GM19351 (cell line): ENCODE measurements at regions not wholly inside any gene's neighbourhood (a gene's known extent, or its start where the extent isn't known, plus 50 kb on each side); places are given as distances from the start of the nearest gene placed in this dataset.

Experiments used
- ATAC-seq: cut with Tn5 transposase; IDR thresholded peaks from one replicate; pipeline ENCODE4 v1.9.1; 2021; ENCODE audit warnings: mild to moderate bottlenecking, moderate library complexity; ENCODE audit not compliant: unreplicated experiment

DNA sequence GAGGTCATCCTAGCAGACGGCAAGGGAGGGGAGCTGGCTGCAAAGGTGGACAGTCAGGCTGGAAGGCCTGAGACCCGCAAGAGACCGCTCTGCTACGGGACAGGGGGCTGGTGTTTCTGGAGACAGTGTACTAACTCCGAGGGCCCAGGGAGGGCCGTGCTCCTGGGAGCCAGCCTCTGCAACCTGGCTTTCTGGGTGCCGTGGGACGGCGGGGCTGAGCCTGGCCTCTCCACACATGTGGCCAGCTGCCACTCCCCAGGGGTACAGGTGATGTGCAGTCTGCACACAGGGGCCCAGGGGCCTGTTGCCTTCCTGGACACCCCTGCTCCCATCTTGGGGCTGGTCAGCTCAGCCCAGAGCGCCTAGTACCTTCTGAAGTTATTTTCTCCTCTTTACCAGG, 92.2 kb downstream of the MRPL36 start:
- ATAC-seq: no peak

DNA sequence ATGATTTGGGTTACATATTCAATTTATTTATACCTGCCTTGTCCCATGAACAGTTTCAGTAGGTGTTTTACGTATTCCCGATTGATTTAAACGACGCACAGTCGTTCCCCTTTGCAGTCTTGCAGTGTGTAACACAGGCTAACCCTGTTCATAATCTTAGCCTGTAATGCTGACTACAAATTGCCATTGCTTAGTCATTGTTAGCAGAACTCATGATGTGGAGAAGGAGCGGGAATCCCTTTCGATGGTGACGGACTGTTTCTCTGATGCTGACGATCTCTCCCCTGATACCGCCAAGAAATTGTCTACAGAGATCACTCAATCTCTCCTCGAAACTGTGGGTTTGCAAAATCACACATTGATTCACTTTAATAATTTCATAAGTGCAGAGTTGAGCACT, 93.2 kb downstream of the MRPL36 start:
- no peak for ATAC-seq

DNA sequence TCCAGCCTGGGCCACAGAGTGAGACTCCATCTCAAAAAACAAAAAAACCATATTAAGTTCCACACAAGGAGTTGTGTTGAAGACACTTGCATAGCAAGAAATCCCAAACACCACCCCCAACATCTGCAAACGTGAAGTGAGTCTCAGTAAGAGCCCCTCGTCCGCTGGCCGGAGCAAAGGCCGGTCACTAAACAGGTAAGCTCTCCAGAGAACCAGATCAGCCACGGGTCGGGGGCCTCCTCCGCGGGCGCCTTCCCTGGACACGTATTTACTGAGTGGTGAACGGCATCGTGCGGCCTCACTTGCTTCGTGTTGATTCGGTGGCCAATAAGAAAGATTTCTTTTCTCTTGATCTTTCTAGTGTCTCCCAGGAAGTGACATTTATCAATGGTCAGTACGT, 93.6 kb downstream of the MRPL36 start:
- ATAC-seq: no peak

DNA sequence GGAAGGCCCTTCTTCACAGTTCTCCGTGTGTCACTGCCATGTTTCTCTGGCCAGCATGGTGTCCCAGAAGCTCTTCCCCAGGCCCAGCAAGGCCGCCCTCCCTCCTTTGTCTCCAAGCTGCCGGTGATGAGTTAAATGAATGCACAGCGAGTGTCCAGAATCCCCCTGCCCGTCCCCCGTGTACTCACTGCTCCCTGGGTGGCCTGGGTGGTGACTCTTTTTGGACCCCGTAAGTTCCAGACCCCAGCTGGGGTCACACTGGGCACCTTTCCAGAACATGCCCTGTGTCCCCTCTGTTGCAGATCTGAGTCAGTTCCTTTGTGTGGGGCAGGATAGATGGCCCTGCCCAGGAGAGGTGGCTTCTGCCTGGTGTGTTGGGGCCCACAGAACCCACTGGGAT, 95.0 kb downstream of the MRPL36 start:
- ATAC-seq: no peak

DNA sequence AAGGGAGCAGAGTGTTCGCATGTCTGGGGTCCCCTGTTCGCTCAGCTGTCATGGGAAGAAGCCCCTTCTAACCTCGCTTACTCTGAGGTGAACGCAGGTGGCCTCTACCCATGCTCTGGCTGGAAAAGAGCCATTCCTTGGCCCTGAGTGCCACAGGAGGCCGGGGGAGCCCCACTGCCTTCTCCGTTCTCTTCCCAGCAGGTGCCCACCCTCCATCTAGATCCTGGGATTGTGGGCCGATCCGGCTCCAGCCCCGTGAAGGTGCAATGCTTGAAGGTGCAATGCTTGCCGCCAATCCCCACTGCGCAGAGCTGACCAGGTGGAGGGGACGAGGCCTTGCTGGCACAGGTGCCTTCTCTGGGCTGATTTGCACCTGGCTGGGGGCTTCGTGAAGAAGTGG, 95.4 kb downstream of the MRPL36 start:
- ATAC-seq: no peak

DNA sequence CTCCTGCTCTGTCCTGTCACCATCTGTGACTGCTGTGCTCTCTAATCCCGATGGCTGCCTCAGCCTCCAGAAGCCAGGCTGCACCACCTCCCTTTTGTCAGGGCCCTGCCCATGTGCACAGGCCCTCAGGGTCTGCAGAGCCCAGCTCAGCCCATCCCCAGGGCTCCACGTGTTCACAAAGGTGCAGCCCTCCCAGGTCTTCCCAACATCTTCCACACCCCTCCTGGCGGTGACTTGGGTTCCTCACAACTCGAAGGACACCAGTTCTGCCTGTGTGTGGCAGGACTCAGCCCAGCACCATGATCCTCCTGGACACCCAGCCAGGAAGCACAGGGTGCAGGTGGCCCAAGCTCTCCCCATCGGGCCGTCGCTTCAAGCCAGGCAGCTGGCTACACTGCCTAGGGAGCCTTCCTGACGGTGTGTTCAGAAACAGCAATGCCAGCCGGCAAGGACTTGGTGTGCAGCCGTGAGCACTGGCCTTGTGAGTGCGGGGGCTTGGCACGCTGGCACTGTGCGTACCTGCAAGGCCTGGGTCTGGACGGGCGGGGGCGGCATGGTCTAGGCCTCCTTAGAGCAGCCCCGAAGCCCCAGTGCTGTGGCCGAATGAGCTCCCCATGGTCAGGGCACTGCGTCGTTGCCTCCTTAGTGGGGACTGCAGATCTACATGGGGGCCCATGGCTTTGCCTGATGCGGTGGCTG, 96.1 kb downstream of the MRPL36 start:
- no peak for ATAC-seq

DNA sequence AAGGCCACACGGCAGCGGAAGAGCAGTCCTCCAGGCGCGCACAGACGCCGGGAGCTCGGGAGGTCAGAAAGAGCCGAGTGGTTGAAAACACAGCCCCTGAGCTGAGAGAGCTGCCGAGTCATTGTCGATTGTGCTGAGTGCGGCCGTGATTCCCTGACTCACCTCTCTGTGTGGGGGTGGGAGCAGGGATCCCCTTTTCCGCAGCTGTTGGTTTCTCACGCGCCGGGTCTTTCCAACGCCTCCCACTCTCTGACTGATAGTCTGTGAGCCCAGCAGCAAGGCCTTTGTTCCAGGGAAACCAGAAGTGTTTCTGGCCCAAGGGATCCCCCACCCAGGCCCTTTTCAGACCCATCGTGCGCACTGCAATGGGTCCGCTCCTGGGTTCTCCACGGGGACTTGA, 97.3 kb downstream of the MRPL36 start:
- ATAC-seq: no peak

DNA sequence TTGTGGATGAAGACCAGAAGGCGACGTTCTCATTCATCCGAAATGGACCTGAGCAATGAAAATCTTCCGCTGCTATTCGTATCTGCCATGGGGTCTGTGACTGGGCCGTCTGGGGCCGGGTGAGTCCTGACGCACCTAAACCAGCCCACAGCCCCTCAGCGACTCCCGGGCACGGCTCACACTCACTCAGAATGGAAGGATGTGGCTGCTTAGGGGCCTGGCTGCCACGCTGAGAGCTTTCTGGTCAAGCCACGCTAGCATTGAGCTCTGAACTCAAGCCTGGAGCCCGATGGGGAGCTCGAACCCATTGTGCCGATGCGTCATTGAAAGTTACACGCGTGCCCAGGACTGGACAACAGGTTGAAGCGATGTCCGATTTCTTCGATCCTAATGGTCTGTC, 97.8 kb downstream of the MRPL36 start:
- no peak for ATAC-seq

DNA sequence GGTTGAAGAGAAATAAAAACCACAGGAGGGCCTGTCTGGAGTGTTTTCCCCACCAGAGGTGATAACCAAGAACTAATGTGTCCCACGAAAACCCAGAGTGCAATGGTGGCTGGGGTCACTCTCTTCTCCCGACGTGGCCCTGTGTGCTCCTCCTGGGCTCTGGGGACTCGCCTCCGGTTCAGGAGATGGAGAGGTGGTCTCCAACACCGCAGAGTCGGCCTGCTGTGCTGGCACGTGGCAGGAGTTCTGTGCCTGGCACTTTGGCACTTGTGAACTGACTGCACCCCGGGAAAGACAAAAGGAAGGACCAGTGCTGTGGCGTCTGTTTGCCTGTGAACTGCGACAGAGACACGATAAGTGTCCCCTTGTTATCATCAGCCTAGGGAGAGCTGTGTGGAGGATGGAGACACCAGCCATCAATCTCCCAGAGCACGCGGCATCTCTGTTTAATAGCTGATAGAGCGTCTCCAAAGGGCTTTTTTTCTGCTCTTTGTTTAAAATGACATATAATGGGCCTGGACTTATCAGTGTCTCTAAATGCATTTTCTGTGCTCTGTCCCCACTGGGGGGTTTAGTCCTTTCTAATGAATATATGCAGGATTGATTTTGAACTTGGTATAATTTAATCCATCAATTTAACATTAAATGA, 98.3 kb downstream of the MRPL36 start:
- no peak for ATAC-seq

DNA sequence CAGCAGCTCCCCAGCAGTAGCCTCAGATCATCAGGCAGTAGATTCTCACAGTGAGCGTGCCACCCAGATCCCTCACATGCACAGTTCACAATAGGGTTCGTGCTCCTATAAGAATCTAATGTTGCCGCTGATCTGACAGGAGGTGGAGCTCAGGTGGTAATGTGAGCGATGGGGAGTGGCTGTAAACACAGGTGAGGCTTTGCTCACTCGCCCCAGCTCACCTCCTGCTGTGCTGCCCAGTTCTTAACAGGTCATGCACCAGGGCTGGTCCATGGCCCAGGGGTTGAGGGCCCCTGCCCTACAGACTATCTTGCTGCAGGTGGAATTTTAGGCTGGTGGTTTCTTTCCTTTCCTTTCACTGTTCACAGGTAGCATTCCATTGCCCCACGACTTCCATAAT, 100.2 kb downstream of the MRPL36 start:
- no peak for ATAC-seq

DNA sequence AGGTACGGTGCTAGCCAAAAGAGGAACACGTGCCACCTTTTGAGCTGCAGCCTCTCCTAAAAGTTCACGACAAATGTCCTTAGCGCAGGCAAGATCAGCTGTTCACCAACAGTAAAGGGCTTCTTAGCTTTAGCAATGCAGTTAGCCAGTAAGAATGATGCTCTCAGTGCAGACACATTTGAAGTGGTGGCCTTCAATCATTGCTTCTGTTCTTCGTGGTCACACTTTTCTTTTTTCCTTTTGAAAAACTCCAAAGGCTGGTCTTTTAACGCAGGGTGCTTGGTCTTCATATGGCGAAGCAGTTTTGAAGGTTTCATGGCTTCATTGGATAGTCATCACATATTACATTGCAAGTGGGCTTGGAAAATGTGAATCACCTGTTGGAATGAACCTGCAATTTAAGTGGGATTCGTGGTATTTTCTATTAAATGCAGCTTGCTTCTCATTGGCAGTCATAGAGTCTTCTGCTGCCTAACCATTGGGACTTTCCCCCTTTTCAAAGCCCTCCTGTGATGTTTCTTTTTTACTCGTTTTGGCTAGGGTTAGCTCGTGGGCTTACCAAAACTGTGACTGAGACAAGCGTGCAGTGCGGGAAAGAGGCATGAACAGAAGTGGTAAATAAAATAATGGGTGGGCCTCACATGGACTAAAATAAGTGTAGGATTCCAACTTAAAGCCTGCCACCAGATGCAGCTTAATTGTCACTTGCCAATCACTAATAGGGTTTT, 100.9 kb downstream of the MRPL36 start:
- no peak for ATAC-seq

DNA sequence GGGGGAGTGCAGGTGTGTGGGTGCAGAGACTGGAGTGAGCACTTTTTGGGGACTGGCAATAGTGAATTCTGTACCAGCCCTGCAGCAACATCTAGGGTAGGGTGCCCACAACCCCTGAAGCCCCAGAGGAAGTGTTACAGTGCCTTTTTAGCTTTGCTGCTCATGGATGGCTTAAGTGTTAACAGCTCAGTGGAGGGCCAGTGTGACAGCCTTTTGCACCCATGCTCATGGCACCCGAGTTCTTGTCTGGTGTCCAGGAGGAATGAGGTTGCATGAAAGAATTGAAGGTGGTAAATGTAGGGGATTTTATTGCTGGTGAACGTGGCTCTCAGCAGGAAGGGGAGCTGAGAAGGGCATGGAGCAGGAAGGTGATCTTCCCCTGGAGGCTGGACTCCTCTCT, 107.3 kb downstream of the MRPL36 start:
- no peak for ATAC-seq

DNA sequence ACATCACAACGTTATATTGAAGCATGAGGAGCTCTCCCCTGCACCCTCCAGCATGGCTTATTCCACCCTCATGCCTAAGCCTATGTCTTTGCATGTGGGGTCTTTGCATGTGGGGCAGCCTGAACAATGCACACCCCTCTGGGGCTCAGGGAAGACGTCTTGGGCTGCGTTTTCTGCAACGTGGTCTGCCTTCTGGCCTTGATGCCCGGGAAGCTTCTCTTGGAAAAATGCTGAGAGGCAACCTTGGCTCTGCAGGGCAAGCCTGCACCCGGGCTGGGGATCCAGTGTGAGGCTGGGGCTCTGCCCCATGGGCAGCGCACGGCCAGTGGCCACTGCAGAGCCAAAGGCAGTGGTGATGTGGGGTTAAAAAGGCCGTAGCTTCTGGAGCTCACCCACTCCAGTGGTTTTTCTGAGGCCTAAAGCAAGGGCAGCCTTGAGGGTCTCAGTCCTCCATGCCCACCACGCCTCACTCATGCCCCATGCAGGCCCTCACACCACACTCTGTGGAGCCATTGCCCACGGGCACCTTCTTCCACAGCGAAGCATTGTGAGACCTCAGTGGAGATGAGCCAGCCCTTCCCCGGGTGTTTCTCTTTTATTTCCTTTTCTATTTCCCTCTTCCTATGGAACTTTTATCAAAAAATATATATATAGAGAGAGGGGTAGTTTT, 112.2 kb downstream of the MRPL36 start:
- ATAC-seq: no peak

DNA sequence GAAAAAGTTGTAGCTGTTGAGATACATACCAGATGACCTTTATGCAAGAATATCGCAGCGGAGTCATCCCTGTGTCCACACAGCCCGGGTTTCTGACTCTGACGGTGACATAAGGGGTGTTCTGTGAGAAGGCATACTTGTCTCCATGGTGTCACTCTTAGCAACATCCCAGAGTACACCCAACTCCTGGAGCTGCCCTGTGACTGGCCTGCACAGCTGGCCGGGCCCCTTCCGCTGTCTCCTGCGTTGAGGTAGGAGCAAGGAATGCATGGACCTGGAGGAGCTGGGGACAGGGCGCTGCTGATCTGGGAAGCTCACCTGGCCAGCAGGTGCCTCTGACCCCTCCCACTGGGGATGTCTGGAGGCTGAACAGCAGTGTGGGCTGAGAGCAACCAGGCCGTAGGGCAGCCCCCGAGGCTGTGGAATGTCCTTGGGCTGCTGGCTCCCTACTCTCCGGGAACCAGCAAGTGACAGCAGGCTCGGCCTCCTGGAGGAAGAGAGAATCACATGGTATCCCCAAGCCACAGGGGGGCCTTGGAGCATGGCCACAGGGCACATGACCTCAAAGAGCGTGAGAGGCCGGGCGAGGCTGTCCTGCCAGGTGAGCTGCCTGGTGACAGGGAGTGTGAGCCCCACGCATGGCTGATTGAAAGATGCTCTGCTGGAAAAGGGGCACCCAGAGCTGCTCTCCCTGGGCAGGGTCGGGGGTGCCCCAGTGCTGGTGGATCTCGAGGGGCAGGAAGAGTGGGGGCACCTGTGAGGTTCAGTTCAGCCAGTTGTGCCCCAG, 113.4 kb downstream of the MRPL36 start:
- no peak for ATAC-seq

DNA sequence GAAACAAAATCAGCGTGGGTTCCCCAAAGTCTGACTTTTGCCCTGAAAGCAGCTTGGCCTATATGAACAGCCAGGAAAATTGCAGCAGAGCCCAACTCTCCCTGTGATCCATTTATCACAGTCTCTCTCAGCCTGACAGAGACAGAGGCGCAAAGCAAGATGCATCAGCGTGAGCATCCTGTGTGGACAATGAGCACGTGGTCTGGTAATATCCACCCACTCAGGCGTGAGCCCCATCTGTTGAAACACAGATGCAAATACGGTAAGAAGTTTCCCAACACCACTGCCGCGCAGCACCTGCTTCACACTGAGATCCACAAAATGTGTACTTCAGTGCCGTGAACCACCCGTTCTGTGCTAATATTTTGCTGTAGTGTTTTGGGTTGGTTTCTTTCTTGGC, 114.6 kb downstream of the MRPL36 start:
- no peak for ATAC-seq

DNA sequence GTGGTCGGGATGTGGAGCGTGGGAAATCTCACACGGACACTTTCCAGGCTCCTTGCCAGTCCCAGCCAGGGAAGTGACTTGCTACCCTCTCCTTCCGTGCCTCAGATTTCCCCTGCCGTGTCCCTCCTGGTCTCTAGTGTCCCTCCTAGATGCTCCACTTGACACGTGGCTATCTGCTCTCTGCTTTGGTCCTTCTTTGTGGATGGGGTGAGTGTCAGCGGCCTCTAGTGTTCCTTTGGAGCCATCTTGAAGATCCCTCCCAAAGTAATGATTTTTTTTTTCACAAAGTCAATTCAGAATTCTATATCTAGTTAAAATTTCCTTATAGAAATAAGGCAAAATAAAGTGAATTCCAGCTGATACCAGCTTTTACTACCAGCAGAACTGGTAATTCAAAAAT, 117.7 kb downstream of the MRPL36 start:
- ATAC-seq: no peak

DNA sequence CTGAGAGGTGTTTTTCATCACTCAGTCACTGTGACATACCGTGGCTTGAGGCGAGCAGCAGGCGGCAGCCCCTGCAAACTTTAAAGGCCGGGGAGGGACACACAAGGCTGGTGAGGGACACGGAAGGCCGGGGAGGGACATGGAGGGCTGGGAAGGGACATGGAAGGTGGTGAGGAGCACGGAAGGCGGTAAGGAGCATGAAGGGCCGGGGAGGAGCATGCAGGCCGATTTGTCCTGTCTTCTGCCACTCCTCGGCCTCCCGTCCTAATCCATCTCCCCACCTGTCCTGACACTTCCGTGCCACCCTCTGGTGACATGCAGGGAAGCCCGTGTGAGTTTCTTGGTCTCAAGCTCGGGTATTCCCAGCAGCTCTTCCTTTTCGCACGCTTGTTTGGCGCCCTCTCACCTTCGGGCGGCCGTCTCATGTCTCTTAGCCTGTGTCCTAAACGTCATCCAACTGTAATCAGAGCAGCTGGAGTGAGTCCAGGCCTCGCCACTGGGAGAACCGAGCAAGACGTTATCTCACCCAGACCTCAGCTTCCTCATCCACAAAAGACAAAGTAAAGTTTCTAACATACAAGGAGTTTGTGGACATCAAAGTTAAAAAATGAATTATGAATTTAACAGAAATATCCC, 126.5 kb downstream of the MRPL36 start:
- ATAC-seq: no peak

DNA sequence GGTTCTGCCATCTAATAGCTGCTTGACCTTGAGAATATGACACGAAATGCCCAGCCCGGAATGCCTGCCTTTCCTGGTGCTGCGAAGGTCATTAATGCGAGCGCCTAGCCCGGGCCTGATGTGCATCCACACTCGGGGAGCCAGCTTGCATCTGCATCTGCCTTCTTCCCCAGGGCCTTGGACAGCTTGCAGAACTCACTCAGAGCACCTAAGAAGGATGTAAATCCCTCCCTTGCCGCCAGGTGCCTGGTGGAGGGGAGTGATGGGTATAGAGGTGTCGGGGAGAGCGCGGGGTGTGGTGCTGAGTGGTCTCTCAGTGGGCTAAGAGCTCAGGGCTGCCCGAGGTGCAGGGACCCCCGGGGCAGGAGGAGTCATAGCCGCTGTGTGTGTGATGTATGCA, 127.2 kb downstream of the MRPL36 start:
- no peak for ATAC-seq

DNA sequence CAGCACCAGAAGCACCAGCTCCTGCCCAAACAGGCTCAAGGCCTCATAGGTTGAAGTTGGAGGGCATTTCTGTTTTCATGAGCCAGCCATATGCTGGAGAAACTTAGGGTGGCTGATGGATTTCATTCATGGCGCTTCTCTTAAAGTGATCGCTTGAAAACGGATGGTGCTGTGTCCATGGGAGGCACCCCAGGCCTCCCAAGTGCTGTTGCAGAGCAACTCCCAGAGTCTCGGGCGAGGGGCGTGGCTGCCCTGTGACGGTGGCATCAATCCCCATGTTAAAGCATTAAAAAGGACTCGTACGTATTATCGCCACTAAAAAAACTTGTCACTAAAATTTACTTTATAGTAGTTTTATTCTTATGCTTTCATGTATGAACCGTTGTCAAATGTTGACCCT, 128.3 kb downstream of the MRPL36 start:
- ATAC-seq: no peak

DNA sequence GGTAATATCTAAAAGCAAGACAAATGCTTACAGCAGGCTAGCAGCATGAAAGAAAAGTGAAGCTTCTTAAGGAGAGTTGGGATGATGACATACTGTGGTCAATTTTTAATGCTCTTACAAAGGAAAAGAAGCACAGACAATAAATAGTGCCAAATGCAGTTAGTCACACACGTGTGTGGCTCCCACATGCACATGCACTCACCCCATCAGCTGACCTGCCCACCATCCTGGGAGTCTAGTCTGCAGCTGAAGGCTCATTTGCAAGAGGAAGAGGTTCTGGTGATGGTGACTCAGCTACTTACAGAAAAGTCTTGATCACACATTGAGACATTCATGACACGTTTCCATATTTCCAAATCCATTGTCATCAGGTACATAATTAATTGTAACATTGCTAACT, 129.3 kb downstream of the MRPL36 start:
- ATAC-seq: no peak
